H4 (cell line): ENCODE measurements at regions not wholly inside any gene's neighbourhood (a gene's known extent, or its start where the extent isn't known, plus 50 kb on each side); places are given as distances from the start of the nearest gene placed in this dataset.
"Not testable (repeated sequence)": the region's sequence is repeated elsewhere in the genome, so short reads cannot be mapped to it uniquely, and the experiment has no call there.

Experiments used
- DNase-seq: peaks from one replicate; pipeline ENCODE4 v3.0.0-alpha.2; 2015; ENCODE audit warnings: low spot score

DNA sequence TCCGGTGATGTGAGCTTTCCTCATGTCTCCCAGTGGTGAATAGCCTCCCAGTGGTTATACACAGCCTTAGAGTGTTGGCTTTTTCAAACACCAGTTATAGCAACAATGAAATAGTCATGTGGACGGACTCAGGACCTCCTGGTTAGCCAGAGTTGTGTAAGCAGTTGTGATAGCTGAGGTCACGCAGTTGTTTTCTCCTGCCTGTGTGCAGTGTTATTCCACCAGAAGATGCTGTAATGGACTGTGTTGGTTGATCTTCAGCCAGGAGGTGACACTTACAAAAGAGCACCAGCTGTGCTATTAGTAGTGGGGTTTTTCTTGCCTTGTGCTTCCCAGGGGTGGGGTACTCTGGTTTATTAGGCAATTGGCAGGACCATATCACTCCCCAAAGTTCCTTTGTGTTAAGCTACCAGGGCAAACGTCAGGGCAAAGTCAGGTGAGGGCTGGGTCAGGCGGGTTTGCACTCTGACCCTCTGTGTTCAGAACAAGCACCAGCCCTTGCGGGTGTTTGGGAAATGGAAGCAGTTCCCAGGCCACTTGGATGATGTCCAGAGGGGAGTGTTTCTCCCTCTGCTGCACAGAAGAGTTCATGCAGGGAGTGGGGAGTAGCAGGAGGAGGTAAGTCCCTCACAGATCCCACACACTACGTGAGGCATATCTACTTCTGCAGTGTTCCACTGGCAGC lies 252.6 kb downstream of the TMEM47 start:
- peak; percentile 19 for DNase-seq

DNA sequence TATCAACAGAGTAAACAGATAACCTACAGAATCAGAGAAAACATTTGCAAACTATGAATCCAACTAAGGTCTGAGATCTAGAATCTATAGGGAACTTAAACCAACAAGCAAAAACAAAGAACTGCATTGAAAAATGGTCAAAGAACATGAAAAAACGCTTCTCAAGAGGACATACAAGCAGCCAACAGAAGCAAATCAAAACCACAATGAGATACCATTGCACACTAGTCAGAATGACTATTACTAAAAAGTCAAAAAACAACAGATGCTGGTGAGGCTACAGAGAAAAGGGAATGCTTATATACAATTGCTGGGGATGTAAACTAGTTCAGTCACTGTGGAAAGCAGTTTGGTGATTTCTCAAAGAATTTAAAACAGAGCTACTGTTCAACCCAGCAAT lies 255.7 kb downstream of the TMEM47 start:
- no peak for DNase-seq

DNA sequence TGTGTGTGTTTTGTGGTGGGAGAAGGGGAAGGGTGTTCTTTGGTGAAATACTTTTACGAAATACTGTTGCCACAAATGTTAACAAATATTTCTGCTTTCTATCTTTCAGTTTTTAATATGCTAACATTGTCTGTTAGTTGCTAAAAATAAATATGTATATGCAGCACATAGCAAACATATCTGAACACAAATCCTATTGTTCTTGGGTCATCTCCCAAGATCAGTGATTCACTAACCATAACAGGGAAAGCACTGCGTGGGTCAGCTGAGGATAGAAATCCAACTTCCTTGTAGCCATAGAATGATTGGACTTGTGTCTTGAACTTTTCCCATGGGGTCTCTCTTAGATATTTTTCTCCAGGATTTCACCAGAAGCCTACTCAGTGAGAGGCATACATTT lies 250.3 kb upstream of the FAM47A start:
- DNase-seq: no peak

DNA sequence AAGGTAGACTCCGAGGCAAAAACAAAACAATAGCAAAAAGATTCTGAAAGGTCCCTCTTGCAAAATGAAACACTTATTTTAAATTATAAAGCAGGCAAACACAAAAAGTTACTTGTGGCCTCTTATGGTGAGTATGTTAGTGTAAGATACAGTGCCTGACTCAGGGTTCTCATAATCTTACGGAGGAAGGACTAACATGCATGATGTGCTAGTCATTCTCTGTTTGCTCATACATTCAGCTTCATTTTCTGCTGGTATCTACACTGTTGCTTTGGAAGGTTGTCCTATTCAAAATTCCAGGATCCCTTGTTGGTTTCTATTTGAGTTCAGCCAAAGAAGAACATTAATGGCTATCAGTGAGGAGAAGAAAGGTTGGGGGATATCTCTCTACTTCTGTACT lies 249.1 kb upstream of the FAM47A start:
- DNase-seq: no peak

DNA sequence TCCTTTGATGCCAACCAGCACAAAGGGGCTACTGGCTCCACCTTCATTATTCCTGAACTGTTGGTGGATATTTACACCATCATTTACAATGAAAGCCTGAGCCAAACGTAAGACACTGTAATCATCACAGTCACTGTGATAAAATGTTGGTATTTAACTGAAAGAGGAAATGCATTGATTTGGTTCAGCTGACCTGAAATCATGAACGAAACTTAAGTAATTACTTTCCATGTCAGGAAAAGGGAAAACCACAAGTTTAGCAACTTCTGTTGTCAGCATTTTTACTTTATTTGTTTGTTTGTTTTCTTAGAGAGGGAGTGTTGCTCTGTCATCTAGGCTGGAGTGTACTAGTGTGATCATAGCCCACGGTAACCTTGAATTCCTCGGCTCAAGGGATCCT lies 247.8 kb upstream of the FAM47A start:
- no peak for DNase-seq

DNA sequence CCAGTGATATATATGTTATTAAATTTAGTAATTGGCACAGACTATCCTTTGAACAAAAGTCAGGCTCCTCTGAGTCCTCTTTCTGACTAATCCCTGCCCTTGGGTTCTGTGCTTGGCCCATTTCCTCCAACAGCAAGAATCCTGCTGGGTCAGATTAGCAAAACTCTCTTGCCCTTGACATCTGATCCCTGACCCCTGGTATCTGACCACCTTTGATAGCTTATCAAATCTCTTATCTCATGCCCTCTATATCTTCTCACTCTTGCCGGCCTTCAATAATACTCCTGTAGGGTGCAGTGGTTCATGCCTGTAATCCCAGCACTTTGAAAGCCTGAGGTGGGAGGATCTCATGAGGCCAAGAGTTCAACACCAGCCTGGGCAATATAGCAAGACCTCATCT lies 245.5 kb upstream of the FAM47A start:
- DNase-seq: no peak

DNA sequence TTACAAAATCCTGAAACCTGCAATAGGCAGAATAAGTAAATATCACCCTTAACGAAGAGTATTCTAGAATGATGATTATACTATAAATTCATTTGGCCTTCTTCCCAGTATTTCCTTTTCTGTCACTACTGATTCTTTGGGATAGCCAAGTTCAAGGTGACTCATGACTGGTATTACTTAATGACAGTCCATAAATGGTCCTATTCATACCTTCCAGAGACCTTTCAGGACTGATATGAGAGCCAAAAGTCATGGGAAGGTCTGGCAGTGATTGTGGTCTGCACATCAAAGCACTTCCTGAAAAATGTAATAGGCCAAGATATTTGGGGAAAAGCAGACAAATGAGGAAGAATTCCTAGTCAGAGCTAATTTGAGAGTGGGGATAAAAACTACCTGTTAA lies 239.6 kb upstream of the FAM47A start:
- peak; percentile 10 for DNase-seq

DNA sequence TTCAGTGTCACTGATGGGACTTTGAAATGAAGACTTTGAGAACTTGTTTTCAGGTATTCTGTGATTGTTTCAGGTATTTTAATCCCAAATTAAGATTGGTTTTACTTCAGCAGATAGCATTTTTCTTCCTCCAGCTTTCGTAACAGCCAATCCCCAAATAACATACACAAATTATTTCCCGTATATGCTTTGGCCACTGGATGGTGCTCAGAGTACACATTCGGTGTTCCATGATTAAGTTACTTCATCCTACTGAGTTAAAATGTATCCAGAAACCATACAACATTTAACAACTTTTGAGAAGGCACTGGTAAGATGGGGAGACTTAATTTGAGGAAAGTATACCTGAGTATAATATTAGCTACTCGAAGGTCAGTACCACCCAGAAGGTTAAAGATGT lies 233.4 kb upstream of the FAM47A start:
- DNase-seq: peak; percentile 40

DNA sequence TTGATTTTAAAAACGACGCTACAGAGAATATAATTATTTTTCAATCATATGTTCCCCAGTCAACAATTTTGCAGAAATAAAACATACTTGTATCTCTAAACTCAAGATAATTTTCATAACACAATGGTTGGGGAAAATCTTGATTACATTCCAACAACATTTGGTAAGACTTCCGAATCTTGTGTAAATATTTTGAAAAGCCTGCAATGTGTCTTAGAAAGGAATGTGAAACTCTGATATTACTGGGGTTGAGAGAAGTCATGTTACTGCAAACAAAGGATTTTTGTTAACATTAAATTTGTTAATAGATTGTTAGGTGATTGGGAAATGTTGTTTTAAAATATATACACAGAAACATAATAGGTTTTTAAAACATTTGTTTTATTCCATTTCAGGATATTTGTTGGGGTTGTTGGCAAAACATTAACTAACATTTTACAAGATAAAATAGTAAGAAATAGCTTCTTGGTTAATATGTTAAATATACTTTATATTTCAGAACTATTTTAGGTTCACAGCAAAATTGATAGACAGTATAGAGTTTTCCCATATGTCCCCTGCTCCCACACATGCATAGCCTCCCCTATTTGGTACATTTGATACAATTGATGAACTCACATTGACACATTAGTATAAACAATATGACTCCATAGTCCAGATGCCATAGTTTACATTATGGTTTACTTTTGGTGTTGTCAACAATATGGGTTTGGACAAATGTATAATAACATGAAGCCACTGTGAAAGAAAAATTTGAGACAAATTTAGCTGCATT lies 218.6 kb upstream of the FAM47A start:
- DNase-seq: peak; percentile 6

DNA sequence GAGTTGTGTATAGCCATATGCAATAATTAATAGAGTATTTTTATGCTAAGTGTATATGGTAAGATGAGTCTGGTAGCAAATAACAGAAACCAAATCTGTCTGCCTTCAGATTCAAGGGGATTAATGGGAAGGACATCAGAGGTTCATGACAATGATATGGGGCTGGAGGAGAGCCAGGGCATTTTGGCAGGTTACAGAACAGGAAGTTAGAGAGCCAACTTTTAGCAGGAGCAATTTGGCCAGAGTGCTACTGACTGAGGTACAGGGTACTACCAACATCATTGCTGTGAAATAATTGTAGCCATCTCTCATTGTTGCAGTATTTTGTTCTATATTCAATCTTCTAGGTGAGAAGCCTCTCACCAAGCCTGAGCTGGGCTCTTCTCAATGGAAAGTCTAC lies 210.9 kb upstream of the FAM47A start:
- DNase-seq: no peak

DNA sequence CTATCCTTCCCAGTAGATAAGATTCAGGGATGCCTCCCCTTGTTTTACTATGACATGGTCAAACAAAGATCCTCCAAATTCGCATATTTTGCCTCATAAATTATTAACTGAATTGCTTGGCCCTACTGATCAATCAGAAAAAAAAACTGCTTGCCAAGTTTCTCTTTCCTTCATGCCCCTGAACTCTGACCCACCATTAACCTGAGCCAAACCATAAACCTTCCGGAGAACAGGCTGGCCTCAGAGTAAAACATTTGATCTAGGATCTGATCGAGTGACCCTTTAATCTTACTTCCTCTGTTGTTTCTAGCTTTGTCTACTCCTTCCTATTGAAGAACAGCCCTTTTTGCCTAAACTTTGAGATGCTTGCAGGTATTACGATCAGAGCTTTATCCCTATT lies 209.7 kb upstream of the FAM47A start:
- no peak for DNase-seq

DNA sequence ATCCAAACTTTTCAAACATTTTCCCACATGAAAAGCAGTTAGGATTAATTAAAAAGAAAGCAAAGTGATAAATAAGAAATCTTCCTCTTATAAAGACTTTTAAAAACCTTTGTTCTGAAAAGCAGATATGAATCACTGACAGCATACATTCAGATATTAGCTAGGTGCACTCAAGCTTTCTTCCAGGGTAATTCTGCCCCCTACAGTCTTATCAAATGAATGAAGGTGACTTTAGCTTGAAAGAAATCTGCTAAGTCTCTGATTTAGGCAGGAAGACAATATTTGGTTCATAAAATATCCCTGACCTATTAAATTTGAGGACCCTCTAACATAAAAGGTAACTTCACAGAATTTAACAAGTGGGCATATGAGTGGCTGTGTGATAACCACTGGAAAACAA lies 209.1 kb upstream of the FAM47A start:
- DNase-seq: peak; percentile 3

DNA sequence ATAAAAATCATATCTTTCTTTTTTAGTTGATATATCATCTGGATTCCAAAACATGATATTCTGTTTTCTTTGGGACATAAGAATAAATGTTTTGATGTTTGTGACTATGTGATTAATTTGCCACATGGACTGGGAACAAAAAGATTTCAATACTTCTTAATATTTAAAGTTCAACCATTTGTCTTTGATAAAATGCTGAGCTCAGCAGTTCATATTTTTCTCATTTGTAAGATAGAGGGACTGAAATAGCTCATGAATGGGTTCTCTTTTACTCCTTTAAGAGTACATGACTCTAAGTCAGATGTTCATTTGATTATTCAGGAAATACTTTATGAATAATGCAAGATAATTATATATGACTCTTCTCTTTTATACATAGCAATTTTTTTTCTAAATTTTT lies 205.9 kb upstream of the FAM47A start:
- no peak for DNase-seq

DNA sequence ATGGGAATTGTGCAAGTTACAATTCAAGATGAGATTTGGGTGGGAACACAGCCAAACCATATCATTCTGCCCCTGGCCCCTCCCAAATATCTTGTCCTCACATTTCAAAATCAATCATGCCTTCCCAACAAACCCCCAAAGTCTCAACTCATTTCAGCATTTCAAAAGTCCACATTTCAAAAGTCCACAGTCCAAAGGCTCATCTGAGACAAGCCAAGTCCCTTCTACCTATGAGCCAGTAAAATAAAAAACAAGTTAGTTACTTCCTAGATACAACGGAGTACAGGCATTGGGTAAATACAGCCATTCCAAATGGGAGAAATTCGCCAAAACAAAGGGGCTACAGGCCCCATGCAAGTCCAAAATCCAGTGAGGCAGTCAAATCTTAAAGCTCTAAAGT lies 203.3 kb upstream of the FAM47A start:
- DNase-seq: not testable (repeated sequence)

DNA sequence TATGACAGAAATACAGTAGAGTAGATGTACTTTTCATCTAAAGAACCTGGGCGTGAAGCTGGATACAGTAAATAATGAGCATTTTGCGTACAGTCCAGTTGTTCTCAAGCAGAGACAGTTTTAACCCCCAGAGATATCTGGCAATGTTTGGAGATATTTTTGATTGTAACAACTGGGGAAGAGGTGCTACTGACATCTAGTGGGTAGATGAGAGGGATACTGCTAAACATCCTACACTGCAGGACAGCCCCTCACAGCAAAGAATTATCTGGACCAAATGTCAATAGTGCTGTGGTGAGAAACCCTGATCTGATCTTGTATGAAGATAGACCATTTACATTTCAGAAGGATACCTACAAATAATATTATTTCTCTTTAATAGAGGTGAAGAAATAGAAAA lies 200.2 kb upstream of the FAM47A start:
- peak; percentile 21 for DNase-seq

DNA sequence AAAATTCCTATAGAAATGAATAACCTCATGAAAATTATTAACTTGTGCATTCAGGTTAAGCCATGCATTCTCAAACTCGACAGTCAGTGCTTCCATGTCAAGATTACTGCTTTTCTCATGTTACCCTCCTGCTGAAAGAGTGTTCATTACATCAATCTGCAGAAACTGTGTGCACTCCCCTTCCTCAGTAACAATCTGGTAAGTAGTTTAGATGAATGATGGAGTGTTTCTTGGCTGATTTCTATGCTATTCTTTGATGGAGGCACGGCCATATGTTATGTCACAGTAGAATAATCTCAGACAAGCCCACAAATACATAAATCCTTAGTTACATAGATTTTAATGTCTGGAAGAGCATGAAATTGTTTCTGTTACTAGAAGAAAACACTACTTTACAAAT lies 193.3 kb upstream of the FAM47A start:
- DNase-seq: no peak

DNA sequence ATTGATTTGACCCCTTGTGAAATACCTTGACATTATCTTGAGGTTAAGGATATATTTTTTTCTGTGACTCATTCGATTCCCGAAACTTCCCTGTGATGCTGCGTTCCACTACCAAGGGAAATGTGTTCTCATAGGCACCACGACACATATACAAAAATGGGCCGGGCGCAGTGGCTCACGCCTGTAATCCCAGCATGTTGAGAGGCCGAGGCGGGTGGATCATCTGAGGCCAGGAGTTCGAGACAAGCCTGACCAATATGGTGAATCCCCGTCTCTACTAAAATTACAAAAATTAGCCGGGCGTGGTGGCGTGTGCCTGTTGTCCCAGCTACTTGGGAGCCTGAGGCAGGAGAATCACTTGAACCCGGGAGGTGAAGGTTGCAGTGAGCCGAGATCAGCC lies 188.3 kb upstream of the FAM47A start:
- DNase-seq: not testable (repeated sequence)

DNA sequence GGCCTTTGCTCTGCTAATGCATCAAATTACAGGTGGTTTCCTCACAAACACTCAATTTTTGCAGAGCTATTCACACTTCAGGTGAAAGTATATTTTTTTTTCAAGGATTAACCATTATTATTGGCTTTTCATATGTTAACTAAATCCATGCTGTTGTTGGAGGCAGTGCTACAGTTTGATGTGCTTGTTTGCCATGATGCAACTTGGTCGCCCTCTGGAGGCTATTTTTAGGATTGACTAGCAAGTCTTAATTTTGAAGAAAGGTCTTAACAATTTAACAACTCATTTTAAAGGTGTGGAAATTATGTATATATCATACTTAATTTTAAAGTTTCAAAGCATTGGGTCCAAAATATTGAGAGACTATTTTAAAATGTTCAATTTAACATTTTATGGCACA lies 168.8 kb upstream of the FAM47A start:
- DNase-seq: peak; percentile 50

DNA sequence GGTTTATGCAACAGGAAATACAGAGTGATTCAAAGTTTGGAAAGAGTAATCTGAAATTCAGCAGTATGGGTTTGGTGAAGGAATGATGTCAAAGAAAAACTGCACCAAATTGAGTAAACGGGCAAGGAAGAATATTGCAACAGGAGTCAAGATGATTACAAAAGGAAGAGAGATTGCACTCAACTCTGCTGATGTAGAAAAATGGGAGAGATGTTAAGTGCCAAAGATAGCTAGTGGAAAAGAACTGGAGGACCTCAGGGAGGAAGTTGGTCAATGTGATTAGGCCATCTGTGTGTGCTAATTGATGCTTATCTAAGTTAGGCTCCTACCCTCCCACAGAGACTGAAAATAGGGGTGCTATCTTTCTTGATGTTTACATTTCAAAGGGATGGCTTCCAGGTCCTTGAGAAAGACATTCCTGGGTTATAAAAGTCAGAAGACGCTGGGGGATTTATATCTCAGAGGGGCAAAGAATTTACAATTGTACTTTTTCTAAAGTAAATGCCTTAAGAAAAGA lies 167.4 kb upstream of the FAM47A start:
- DNase-seq: no peak

DNA sequence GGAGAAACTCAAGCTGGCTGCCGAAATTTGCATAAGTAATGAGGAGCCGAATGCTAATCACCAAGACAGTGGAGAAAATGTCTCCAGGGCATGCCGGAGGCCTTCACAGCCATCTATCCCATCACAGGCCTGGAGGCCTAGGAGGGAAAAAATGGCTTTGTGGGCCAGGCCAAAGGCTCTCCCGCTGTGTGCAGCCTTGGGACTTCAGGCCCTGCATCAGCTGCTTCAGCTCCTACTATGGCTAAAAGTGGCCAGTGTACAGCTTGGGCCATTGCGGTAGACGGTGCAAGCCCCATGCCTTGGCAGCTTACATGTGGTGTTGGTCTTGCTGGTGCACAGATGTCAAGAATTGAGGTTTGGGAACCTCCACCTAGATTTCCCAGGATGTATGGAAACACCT lies 162.6 kb upstream of the FAM47A start:
- no peak for DNase-seq

DNA sequence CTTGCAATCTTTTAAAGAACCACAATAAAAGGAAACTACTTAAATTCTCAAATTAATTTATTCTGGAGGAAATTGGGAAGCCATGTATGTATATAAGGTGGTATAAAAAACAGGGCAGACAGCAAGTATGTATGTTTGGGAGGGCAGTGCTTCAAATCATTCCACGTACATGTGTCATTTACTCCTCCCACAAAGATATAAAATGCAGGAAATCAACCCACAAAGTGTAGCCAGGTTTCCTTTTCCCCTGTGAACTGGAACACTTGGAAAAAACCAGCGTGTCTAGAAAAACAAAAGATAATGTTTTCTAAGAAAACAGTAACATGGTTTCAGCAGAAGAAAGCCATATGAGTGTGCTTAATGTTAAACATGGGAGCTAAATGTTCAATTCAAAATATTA lies 156.7 kb upstream of the FAM47A start:
- DNase-seq: peak; percentile 30

DNA sequence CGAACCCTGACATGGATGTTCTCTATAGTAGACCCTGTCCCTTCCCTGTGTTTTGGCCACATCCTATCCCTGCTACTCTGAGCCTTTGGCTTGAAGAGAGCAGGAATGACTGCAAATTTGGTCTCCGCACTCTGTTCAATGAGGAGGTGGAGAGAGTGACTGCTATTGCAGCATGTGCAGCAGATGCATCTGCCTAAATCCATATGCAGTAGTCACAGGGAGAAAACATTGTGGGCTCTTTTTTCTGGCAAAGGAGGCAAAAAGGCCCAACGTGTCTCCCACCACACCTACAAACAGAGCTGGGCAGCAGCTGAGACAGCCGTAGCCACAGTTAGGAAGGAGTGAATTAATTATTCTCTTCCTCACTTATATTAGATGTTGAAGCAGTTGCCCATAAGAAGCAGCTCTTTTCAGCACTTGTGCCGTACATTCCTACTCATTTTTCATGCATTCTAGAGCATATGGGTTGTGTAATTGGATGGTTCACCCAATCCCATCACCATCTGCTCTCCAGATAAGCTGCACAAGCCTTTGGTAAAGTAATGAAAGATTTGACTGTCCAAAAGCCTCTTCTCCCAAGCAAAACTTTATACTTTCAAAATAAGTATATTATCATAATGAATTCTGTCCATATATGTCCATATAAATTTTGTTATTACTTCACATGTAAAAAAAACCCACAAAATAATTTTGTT lies 147.9 kb upstream of the FAM47A start:
- DNase-seq: no peak

DNA sequence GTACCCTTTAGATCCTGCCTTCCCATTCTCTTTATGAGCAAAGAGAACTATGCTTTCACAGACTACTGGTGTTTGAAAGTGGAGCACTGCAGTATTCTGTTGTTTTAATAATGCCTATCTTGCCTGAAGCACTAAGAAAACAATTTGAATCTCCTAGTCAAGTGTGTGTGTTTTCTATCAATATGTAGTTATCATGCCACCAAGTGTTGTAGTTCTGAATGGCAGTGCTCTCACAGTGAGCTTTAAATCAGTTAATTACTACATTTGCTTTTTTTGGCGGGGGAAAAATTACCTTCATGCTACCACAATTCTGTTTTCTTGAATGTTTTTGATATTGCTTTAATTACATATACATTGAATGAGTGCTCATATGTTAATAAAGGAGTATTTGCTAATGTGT lies 143.6 kb upstream of the FAM47A start:
- DNase-seq: peak; percentile 32
